ENCODE measurements at regions not wholly inside any gene's neighbourhood (a gene's known extent, or its start where the extent isn't known, plus 50 kb on each side); places are given as distances from the start of the nearest gene placed in this dataset.

DNA sequence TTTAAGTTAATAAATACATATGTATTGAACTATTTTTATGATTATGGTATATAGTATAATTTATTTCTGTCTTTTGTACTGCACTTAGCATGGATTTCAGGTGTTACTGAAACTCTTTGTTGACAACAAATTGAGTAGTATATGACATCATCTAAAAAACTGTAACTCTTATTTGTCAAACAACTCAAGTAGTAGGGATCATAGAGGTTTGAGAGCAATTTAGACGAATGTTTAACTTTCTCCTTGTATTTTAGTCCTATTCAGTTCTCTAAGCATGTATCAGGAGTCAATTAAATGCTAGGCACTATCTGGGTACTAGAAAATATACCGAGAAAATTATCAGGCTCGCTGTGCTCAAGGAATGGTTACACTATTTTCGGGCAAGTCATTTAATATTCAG is 595.2 kb downstream of the METTL15 start:
- Histone ChIP-seq H3K27ac (replicated peaks) (no peak overlapping the region), H3K4me3 (replicated peaks; ENCODE audit: insufficient read depth, low read length) (no peak overlapping the region), H3K27me3 (ENCODE audit: insufficient read depth, poor library complexity, severe bottlenecking) (peaks cover 5% of the 10 kb centered on the region)
- no peak for DNase-seq (ENCODE audit: low read depth in 1 of 2, low spot score in 1 of 2)
- TF ChIP-seq, protein P1, sequence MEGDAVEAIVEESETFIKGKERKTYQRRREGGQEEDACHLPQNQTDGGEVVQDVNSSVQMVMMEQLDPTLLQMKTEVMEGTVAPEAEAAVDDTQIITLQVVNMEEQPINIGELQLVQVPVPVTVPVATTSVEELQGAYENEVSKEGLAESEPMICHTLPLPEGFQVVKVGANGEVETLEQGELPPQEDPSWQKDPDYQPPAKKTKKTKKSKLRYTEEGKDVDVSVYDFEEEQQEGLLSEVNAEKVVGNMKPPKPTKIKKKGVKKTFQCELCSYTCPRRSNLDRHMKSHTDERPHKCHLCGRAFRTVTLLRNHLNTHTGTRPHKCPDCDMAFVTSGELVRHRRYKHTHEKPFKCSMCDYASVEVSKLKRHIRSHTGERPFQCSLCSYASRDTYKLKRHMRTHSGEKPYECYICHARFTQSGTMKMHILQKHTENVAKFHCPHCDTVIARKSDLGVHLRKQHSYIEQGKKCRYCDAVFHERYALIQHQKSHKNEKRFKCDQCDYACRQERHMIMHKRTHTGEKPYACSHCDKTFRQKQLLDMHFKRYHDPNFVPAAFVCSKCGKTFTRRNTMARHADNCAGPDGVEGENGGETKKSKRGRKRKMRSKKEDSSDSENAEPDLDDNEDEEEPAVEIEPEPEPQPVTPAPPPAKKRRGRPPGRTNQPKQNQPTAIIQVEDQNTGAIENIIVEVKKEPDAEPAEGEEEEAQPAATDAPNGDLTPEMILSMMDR (IDR thresholded peaks at IDR 0.05; ENCODE audit: insufficient read depth, low read length), result no peak
- TF ChIP-seq SPI1 (IDR thresholded peaks at IDR 0.05; ENCODE audit: borderline replicate concordance, low read depth) (no peak), GABPA (IDR thresholded peaks at IDR 0.05; ENCODE audit: low read depth) (no peak), POLR2AphosphoS5 (IDR thresholded peaks at IDR 0.05; ENCODE audit: low read depth) (no peak)
- TF ChIP-seq, protein P2, sequence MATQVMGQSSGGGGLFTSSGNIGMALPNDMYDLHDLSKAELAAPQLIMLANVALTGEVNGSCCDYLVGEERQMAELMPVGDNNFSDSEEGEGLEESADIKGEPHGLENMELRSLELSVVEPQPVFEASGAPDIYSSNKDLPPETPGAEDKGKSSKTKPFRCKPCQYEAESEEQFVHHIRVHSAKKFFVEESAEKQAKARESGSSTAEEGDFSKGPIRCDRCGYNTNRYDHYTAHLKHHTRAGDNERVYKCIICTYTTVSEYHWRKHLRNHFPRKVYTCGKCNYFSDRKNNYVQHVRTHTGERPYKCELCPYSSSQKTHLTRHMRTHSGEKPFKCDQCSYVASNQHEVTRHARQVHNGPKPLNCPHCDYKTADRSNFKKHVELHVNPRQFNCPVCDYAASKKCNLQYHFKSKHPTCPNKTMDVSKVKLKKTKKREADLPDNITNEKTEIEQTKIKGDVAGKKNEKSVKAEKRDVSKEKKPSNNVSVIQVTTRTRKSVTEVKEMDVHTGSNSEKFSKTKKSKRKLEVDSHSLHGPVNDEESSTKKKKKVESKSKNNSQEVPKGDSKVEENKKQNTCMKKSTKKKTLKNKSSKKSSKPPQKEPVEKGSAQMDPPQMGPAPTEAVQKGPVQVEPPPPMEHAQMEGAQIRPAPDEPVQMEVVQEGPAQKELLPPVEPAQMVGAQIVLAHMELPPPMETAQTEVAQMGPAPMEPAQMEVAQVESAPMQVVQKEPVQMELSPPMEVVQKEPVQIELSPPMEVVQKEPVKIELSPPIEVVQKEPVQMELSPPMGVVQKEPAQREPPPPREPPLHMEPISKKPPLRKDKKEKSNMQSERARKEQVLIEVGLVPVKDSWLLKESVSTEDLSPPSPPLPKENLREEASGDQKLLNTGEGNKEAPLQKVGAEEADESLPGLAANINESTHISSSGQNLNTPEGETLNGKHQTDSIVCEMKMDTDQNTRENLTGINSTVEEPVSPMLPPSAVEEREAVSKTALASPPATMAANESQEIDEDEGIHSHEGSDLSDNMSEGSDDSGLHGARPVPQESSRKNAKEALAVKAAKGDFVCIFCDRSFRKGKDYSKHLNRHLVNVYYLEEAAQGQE (IDR thresholded peaks at IDR 0.05; ENCODE audit: insufficient replicate concordance, low read depth), result no peak

DNA sequence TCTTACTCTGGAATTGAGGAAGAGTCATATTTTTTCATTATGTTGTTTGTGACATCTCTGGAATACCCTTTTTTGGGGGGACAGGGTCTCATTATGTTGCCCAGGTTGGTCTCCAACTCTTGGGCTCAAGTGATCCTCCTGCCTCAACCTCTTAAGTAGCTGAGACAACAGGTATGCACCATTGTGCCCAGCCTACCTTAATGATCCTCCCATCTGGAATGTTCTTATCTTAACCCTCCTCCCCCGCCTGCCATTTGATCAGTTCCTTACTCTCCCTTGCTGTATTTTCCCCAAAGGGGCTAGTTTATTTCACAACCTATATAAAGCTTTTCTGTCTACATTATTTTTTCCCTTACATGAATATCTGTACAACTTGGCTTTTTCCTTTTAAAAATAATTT is 594.7 kb downstream of the METTL15 start:
- Histone ChIP-seq H3K27me3 (ENCODE audit: insufficient read depth, poor library complexity, severe bottlenecking) (peaks cover 5% of the 10 kb centered on the region), H3K4me3 (replicated peaks; ENCODE audit: insufficient read depth, low read length) (no peak overlapping the region), H3K27ac (replicated peaks) (no peak overlapping the region)
- DNase-seq (ENCODE audit: low read depth in 1 of 2, low spot score in 1 of 2), result no peak
- TF ChIP-seq GABPA (IDR thresholded peaks at IDR 0.05; ENCODE audit: low read depth) (no peak), POLR2AphosphoS5 (IDR thresholded peaks at IDR 0.05; ENCODE audit: low read depth) (no peak), SPI1 (IDR thresholded peaks at IDR 0.05; ENCODE audit: borderline replicate concordance, low read depth) (no peak)
- TF ChIP-seq, protein P2 (IDR thresholded peaks at IDR 0.05; ENCODE audit: insufficient replicate concordance, low read depth), result no peak
- TF ChIP-seq, protein P1 (IDR thresholded peaks at IDR 0.05; ENCODE audit: insufficient read depth, low read length), result no peak

DNA sequence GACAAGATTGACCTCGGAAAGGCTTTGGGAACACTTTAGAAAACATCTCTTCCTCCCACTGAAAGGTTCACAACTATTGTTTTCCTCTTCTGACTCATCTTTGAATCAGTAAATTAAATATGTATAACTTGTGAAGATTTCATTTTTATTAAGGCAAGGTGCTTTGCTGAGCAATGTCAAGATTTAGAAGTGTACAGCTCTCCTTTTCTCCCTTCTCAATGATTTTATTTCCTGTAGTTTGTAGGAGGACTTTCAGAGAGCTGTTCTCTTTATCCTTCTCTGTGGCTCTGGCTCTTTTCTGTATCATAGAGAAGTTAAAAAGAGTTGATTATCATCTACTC is 594.2 kb downstream of the METTL15 start:
- H3K4me3 ChIP-seq (replicated peaks; ENCODE audit: insufficient read depth, low read length), result no peak overlapping the region
- DNase-seq (ENCODE audit: low read depth in 1 of 2, low spot score in 1 of 2), result no peak

More for the DNA sequence above, 594.2 kb downstream of the METTL15 start:
- Histone ChIP-seq H3K27me3 (ENCODE audit: insufficient read depth, poor library complexity, severe bottlenecking) (peaks cover 5% of the 10 kb centered on the region), H3K27ac (replicated peaks) (no peak overlapping the region)
- TF ChIP-seq SPI1 (IDR thresholded peaks at IDR 0.05; ENCODE audit: borderline replicate concordance, low read depth), result no peak
- TF ChIP-seq POLR2AphosphoS5 (IDR thresholded peaks at IDR 0.05; ENCODE audit: low read depth), result no peak
- TF ChIP-seq GABPA (IDR thresholded peaks at IDR 0.05; ENCODE audit: low read depth), result no peak
- TF ChIP-seq, protein P2 (IDR thresholded peaks at IDR 0.05; ENCODE audit: insufficient replicate concordance, low read depth), result no peak
- TF ChIP-seq, protein P1 (IDR thresholded peaks at IDR 0.05; ENCODE audit: insufficient read depth, low read length), result no peak

All from HL-60 (cell line).